ENCODE measurements at regions not wholly inside any gene's neighbourhood (a gene's known extent, or its start where the extent isn't known, plus 50 kb on each side); places are given as distances from the start of the nearest gene placed in this dataset.

DNA sequence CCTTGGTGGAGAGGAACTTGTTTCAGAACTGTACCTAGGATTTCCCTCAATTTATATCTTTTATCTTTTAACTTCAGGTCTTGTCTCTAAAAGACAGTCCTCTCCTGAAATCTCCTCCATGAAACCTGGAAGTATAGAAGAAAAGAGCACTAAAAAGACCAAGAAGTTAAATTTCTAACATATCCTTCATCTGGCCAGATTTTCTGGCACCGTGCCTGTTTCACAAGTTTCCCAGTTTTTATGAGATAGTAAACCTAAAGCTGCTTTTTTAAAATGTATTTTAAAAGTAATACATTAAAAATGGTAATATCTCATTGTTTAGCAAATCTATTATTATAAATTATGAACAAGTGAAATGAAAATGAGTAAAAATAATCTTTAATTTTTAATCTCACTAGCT, 348.3 kb upstream of the RSPO3 start:
- TF ChIP-seq, protein P1, sequence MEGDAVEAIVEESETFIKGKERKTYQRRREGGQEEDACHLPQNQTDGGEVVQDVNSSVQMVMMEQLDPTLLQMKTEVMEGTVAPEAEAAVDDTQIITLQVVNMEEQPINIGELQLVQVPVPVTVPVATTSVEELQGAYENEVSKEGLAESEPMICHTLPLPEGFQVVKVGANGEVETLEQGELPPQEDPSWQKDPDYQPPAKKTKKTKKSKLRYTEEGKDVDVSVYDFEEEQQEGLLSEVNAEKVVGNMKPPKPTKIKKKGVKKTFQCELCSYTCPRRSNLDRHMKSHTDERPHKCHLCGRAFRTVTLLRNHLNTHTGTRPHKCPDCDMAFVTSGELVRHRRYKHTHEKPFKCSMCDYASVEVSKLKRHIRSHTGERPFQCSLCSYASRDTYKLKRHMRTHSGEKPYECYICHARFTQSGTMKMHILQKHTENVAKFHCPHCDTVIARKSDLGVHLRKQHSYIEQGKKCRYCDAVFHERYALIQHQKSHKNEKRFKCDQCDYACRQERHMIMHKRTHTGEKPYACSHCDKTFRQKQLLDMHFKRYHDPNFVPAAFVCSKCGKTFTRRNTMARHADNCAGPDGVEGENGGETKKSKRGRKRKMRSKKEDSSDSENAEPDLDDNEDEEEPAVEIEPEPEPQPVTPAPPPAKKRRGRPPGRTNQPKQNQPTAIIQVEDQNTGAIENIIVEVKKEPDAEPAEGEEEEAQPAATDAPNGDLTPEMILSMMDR (IDR thresholded peaks at IDR 0.05): no peak
- TF ChIP-seq POLR2A (IDR thresholded peaks at IDR 0.05): no peak

Measured in esophagus squamous epithelium (tissue), 4 donors.